GM23248 (cell line): ENCODE measurements at regions not wholly inside any gene's neighbourhood (a gene's known extent, or its start where the extent isn't known, plus 50 kb on each side); places are given as distances from the start of the nearest gene placed in this dataset.

Experiments used
- DNase-seq: peaks from one replicate; pipeline ENCODE4 v3.0.0-alpha.2; 2015
- H2AFZ ChIP-seq: fragments of 200-600 bp; sonication (generic); 2 replicates; pipeline ENCODE4 v1.6.1; 2016; ENCODE audit warnings: antibody characterized with exemption
- H3F3A ChIP-seq: fragments of 200-600 bp; sonication (generic); 2 replicates; pipeline ENCODE4 v1.6.1; 2016; ENCODE audit warnings: mild to moderate bottlenecking, antibody characterized with exemption, mixed run types; ENCODE audit not compliant: insufficient read depth
- H3K27ac ChIP-seq: fragments of 200-600 bp; sonication (generic); 2 replicates; pipeline ENCODE4 v1.5.1; 2016; ENCODE audit warnings: mild to moderate bottlenecking
- H3K27me3 ChIP-seq: fragments of 200-600 bp; sonication (generic); replicated peaks from 2 replicates; pipeline ENCODE4 v1.6.1; 2016; ENCODE audit warnings: mild to moderate bottlenecking; ENCODE audit not compliant: insufficient read depth
- H3K36me3 ChIP-seq: fragments of 200-600 bp; sonication (generic); 2 replicates; pipeline ENCODE4 v1.6.1; 2016; ENCODE audit warnings: low read depth, mild to moderate bottlenecking
- H3K4me1 ChIP-seq: fragments of 200-600 bp; sonication (generic); 2 replicates; pipeline ENCODE4 v1.6.1; 2016; ENCODE audit warnings: mild to moderate bottlenecking; ENCODE audit not compliant: insufficient read depth
- H3K4me2 ChIP-seq: fragments of 200-600 bp; sonication (generic); one replicate; pipeline ENCODE4 v1.6.1; 2016; ENCODE audit warnings: mild to moderate bottlenecking; ENCODE audit not compliant: unreplicated experiment
- H3K4me3 ChIP-seq: fragments of 200-600 bp; sonication (generic); 2 replicates; pipeline ENCODE4 v1.5.1; 2016; ENCODE audit warnings: mild to moderate bottlenecking
- H3K79me2 ChIP-seq: fragments of 200-600 bp; sonication (generic); 2 replicates; pipeline ENCODE4 v1.6.1; 2016; ENCODE audit warnings: mild to moderate bottlenecking; ENCODE audit not compliant: insufficient read depth
- H3K9ac ChIP-seq: fragments of 200-600 bp; sonication (generic); 2 replicates; pipeline ENCODE4 v1.6.1; 2016; ENCODE audit warnings: mild to moderate bottlenecking
- H3K9me2 ChIP-seq: fragments of 200-600 bp; sonication (generic); 2 replicates; pipeline ENCODE4 v1.6.1; 2016; ENCODE audit warnings: mixed run types, mild to moderate bottlenecking, moderate library complexity; ENCODE audit not compliant: insufficient read depth
- H3K9me3 ChIP-seq: fragments of 200-600 bp; sonication (generic); one replicate; pipeline ENCODE4 v1.6.1; 2017; ENCODE audit warnings: low read depth
- H4K20me1 ChIP-seq: fragments of 200-600 bp; sonication (generic); 2 replicates; pipeline ENCODE4 v1.6.0; 2016; ENCODE audit not compliant: insufficient read depth
- EZH2 ChIP-seq: fragments of 200-600 bp; sonication (generic); IDR thresholded peaks from 2 replicates; pipeline ENCODE4 v1.6.1; 2018; ENCODE audit warnings: antibody characterized with exemption, mild to moderate bottlenecking; ENCODE audit not compliant: insufficient read depth, poor library complexity, severe bottlenecking
- EZH2phosphoT487 ChIP-seq: fragments of 200-600 bp; sonication (generic); IDR thresholded peaks from 2 replicates; pipeline ENCODE4 v1.6.1; 2018; ENCODE audit warnings: antibody characterized with exemption, moderate library complexity, mild to moderate bottlenecking, low read depth; ENCODE audit not compliant: insufficient read depth
- WGBS, 2 experiments: methylation state at CpG; one replicate each; pipeline ENCODE4 v1.1.6; 2015 to 2017; ENCODE audit warnings: low lambda C conversion rate in 2 of 2, low coverage in 1 of 2; ENCODE audit errors: missing lambda C conversion rate in 2 of 2; 5-methylcytosine and 5-hydroxymethylcytosine counted together
- in situ Hi-C: fragments of 300-500 bp; cut with MboI; formaldehyde crosslinking; loops from 2 replicates; pipeline ENCODE4 v1.15.0; 2020

GRCh38 chr7:142348921-142349405, 91.1 kb upstream of the PRSS58 start:
- Histone ChIP-seq H3K9me3 (no peaks in the 10 kb centered on the region), H3F3A (no peaks in the 10 kb centered on the region), H3K4me3 (no peak overlapping the region), H3K9me2 (no peaks in the 10 kb centered on the region), H3K4me1 (no peaks in the 10 kb centered on the region), H3K27ac (no peak overlapping the region), H3K4me2 (no peak overlapping the region), H4K20me1 (no peaks in the 10 kb centered on the region), H3K9ac (no peak overlapping the region), H3K79me2 (no peaks in the 10 kb centered on the region), H3K36me3 (no peaks in the 10 kb centered on the region), H2AFZ (no peak overlapping the region), H3K27me3 (peaks cover 56% of the 10 kb centered on the region)
- TF ChIP-seq EZH2phosphoT487 (no peak), EZH2 (no peak)
- WGBS, 2 experiments = 4 to 8% methylated on average over 6 of the region's 6 CpGs
- in situ Hi-C loops = no loop called here
- no peak for DNase-seq

GRCh38 chr7:142348100-142348499, 90.2 kb upstream of the PRSS58 start:
- Histone ChIP-seq H3K27ac (no peak overlapping the region), H4K20me1 (no peaks in the 10 kb centered on the region), H2AFZ (no peak overlapping the region), H3K27me3 (peaks cover 58% of the 10 kb centered on the region), H3K4me3 (no peak overlapping the region), H3K9me3 (no peaks in the 10 kb centered on the region), H3K4me2 (no peak overlapping the region), H3K36me3 (no peaks in the 10 kb centered on the region), H3F3A (no peaks in the 10 kb centered on the region), H3K9ac (no peak overlapping the region), H3K9me2 (no peaks in the 10 kb centered on the region), H3K79me2 (no peaks in the 10 kb centered on the region), H3K4me1 (no peaks in the 10 kb centered on the region)
- no peak for DNase-seq
- in situ Hi-C loops = no loop called here
- TF ChIP-seq EZH2 = no peak
- TF ChIP-seq EZH2phosphoT487 = no peak
- 29 to 32% methylated on average over 3 of the region's 3 CpGs for WGBS, 2 experiments

GRCh38 chr7:142347091-142347490, 89.2 kb upstream of the PRSS58 start:
- WGBS, 2 experiments = 21 to 31% methylated on average over 3 of the region's 3 CpGs
- in situ Hi-C loops = no loop called here
- Histone ChIP-seq H3K9me3 (no peaks in the 10 kb centered on the region), H3F3A (no peaks in the 10 kb centered on the region), H3K79me2 (no peaks in the 10 kb centered on the region), H3K9me2 (no peaks in the 10 kb centered on the region), H3K4me1 (no peaks in the 10 kb centered on the region), H2AFZ (no peak overlapping the region), H3K36me3 (no peaks in the 10 kb centered on the region), H3K4me2 (no peak overlapping the region), H3K9ac (no peak overlapping the region), H3K27me3 (peaks cover 61% of the 10 kb centered on the region), H4K20me1 (no peaks in the 10 kb centered on the region), H3K27ac (no peak overlapping the region), H3K4me3 (no peak overlapping the region)
- DNase-seq = no peak
- TF ChIP-seq EZH2 = no peak
- TF ChIP-seq EZH2phosphoT487 = no peak

- Histone ChIP-seq H3K4me2 (no peak overlapping the region), H3K4me3 (no peak overlapping the region), H3K9me2 (no peaks in the 10 kb centered on the region), H3K36me3 (no peaks in the 10 kb centered on the region), H3K27me3 (peaks cover 58% of the 10 kb centered on the region), H3K79me2 (no peaks in the 10 kb centered on the region), H3F3A (no peaks in the 10 kb centered on the region), H3K27ac (no peak overlapping the region), H2AFZ (no peak overlapping the region), H3K9ac (no peak overlapping the region), H4K20me1 (no peaks in the 10 kb centered on the region), H3K4me1 (no peaks in the 10 kb centered on the region), H3K9me3 (no peaks in the 10 kb centered on the region)
- in situ Hi-C loops = no loop called here
- no peak for DNase-seq
- no peak for TF ChIP-seq EZH2
- no peak for TF ChIP-seq EZH2phosphoT487
- WGBS, 2 experiments = 29 to 37% methylated on average over 5 of the region's 5 CpGs
Observed at GRCh38 chr7:142345811-142346210, 88.0 kb upstream of the PRSS58 start.
